ENCODE measurements at regions not wholly inside any gene's neighbourhood (a gene's known extent, or its start where the extent isn't known, plus 50 kb on each side); places are given as distances from the start of the nearest gene placed in this dataset.

GRCh38 chr18:56508370-56509036, 129.9 kb downstream of the TXNL1 start:
- TF ChIP-seq POLR2A (IDR thresholded peaks at IDR 0.05) = no peak
- TF ChIP-seq, protein P1, sequence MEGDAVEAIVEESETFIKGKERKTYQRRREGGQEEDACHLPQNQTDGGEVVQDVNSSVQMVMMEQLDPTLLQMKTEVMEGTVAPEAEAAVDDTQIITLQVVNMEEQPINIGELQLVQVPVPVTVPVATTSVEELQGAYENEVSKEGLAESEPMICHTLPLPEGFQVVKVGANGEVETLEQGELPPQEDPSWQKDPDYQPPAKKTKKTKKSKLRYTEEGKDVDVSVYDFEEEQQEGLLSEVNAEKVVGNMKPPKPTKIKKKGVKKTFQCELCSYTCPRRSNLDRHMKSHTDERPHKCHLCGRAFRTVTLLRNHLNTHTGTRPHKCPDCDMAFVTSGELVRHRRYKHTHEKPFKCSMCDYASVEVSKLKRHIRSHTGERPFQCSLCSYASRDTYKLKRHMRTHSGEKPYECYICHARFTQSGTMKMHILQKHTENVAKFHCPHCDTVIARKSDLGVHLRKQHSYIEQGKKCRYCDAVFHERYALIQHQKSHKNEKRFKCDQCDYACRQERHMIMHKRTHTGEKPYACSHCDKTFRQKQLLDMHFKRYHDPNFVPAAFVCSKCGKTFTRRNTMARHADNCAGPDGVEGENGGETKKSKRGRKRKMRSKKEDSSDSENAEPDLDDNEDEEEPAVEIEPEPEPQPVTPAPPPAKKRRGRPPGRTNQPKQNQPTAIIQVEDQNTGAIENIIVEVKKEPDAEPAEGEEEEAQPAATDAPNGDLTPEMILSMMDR (IDR thresholded peaks at IDR 0.05 in 4 of 5, conservative IDR thresholded peaks at IDR 0.05 in 1 of 5) = no peak
- H3K4me1 ChIP-seq = no peaks in the 10 kb centered on the region
- H3K4me3 ChIP-seq = no peak overlapping the region
- peak overlapping the region in 3 of 4 donors; percentile 21 to 52 (median 32) for H3K27ac ChIP-seq
- ATAC-seq (peak in 1 of 2 donors; percentile 27), DNase-seq (no peak)
- in situ Hi-C loops (cut with MboI; ENCODE audit: low sequenced_read_pairs in 4 of 4) (no loop called here), intact Hi-C loops (cut with DNase I; ENCODE audit: low total_unique reads) (no loop called here)
- H3K9me3 ChIP-seq = no peaks in the 10 kb centered on the region
- H3K27me3 ChIP-seq = no peaks in the 10 kb centered on the region
- no peaks in the 10 kb centered on the region for H3K36me3 ChIP-seq

DNA sequence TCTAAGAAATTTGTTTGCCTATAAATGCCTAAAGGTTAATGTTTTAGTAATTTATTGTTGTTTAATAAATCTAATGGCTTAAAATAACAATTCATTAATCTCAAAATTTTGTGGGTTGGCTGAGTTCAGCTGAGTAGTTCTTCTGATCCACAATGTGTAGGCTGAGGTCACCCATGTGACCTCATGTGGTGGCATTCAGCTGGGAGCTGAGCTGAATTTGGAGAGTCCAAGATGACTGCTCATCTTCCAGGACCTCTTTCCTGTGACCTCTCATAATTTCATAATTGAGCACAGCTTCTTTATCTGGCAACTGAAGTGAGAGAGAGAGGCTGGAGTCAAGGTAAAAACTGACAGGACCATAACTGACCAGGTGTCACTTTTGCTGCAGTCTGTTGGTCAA, 132.4 kb downstream of the TXNL1 start:
- Histone ChIP-seq H3K27ac (no peak overlapping the region), H3K27me3 (no peaks in the 10 kb centered on the region), H3K36me3 (no peaks in the 10 kb centered on the region), H3K9me3 (no peaks in the 10 kb centered on the region), H3K4me1 (no peaks in the 10 kb centered on the region), H3K4me3 (no peak overlapping the region)
- TF ChIP-seq, protein P1 (IDR thresholded peaks at IDR 0.05 in 4 of 5, conservative IDR thresholded peaks at IDR 0.05 in 1 of 5) = no peak
- no peak for TF ChIP-seq POLR2A (IDR thresholded peaks at IDR 0.05)
- intact Hi-C loops (cut with DNase I; ENCODE audit: low total_unique reads) (no loop called here), in situ Hi-C loops (cut with MboI; ENCODE audit: low sequenced_read_pairs in 4 of 4) (no loop called here)
- ATAC-seq (no peak), DNase-seq (no peak)

DNA sequence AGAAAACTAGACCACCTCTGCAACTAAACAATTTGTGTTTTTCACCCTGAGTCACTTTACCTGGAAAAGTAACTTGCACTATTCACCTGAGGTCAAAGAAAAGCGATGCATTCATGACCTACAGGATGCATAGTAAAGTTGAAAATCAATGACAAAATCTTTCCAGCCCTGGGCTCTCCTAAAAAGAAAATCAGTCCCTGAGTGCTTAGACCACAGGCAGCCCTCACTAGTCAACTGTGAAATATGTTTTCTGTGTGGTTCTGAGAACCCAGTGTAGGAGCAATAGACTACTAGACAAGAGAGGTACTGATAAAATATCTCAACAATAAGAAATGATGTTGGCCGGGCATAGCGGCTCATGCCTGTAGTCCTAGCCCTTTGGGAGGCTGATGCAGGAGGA, 133.1 kb downstream of the TXNL1 start:
- Histone ChIP-seq H3K27ac (no peak overlapping the region), H3K9me3 (no peaks in the 10 kb centered on the region), H3K4me3 (no peak overlapping the region), H3K36me3 (no peaks in the 10 kb centered on the region), H3K27me3 (no peaks in the 10 kb centered on the region), H3K4me1 (no peaks in the 10 kb centered on the region)
- no peak for DNase-seq
- in situ Hi-C loops (cut with MboI; ENCODE audit: low sequenced_read_pairs in 4 of 4) (no loop called here), intact Hi-C loops (cut with DNase I; ENCODE audit: low total_unique reads) (no loop called here)
- no peak for ATAC-seq
- TF ChIP-seq, protein P1 (IDR thresholded peaks at IDR 0.05 in 4 of 5, conservative IDR thresholded peaks at IDR 0.05 in 1 of 5) = no peak
- no peak for TF ChIP-seq POLR2A (IDR thresholded peaks at IDR 0.05)

DNA sequence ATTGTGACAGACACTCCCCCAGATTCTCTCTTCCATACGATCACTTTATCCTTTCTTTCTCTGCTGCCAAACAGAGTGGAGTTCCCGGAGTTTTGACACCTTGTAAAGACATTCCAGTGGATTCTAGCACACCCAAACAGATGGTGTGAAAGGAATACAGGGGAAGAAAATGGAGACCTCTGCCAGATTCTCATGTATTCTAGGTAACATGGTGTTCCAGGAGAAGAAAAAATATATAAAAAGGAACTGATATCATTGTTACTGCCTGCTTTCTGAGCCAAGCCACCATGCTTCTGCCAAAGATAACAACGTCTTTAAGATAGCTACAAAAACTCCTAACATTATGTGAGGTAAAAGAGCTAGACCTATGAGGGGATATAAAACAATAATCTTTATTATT, 136.5 kb downstream of the TXNL1 start:
- intact Hi-C loops (cut with DNase I; ENCODE audit: low total_unique reads) (no loop called here), in situ Hi-C loops (cut with MboI; ENCODE audit: low sequenced_read_pairs in 4 of 4) (no loop called here)
- no peaks in the 10 kb centered on the region for H3K36me3 ChIP-seq
- H3K9me3 ChIP-seq = no peaks in the 10 kb centered on the region
- no peak for TF ChIP-seq POLR2A (IDR thresholded peaks at IDR 0.05)
- TF ChIP-seq, protein P1 (IDR thresholded peaks at IDR 0.05 in 4 of 5, conservative IDR thresholded peaks at IDR 0.05 in 1 of 5) = no peak
- no peak overlapping the region for H3K4me3 ChIP-seq
- peak overlapping the region in 3 of 4 donors; percentile 19 to 22 (median 19) for H3K27ac ChIP-seq
- no peaks in the 10 kb centered on the region for H3K27me3 ChIP-seq
- DNase-seq (no peak), ATAC-seq (peak in 1 of 2 donors; percentile 42)
- no peaks in the 10 kb centered on the region for H3K4me1 ChIP-seq

DNA sequence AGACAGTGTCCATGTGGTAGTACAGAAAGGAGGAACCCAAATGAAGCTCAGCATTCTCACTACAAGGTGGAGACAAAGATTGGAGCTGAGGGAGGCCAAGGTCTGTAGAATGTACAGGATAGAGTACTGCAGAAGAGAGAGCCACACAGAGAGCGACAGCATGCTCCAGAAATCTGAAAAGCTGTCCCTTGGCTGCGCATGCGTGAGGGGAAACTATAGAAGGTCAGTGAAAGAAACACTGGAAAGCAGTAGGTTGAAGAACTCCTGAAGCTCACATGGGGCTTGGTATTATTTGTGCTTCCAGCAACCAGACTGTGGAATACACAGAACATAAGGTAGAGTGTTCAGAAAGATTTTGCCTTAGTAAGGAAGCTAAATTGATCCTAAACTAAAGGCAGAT, 142.5 kb downstream of the TXNL1 start:
- Histone ChIP-seq H3K27me3 (no peaks in the 10 kb centered on the region), H3K36me3 (no peaks in the 10 kb centered on the region), H3K27ac (no peak overlapping the region), H3K4me3 (no peak overlapping the region), H3K4me1 (no peaks in the 10 kb centered on the region), H3K9me3 (no peaks in the 10 kb centered on the region)
- TF ChIP-seq, protein P1 (IDR thresholded peaks at IDR 0.05 in 4 of 5, conservative IDR thresholded peaks at IDR 0.05 in 1 of 5) = no peak
- TF ChIP-seq POLR2A (IDR thresholded peaks at IDR 0.05) = no peak
- in situ Hi-C loops (cut with MboI; ENCODE audit: low sequenced_read_pairs in 4 of 4) = no loop called here
- intact Hi-C loops (cut with DNase I; ENCODE audit: low total_unique reads) = no loop called here
- no peak for DNase-seq
- ATAC-seq = no peak

All from gastrocnemius medialis (tissue), 4 donors.